ENCODE measurements at regions not wholly inside any gene's neighbourhood (a gene's known extent, or its start where the extent isn't known, plus 50 kb on each side); places are given as distances from the start of the nearest gene placed in this dataset.

- DNase-seq (ENCODE audit: low read depth), result no peak
- no peak for TF ChIP-seq CTCF (IDR thresholded peaks at IDR 0.05; ENCODE audit: insufficient read depth, low read depth, low read length)
These were observed 365.0 kb upstream of the CHD6 start for GRCh38 chr20:41983159-41983558.

GRCh38 chr20:41981746-41982145 is 363.6 kb upstream of the CHD6 start:
- no peak overlapping the region for H3K4me3 ChIP-seq (ENCODE audit: low read depth, low read length)
- no peak for TF ChIP-seq CTCF (IDR thresholded peaks at IDR 0.05; ENCODE audit: insufficient read depth, low read depth, low read length)
- DNase-seq (ENCODE audit: low read depth), result no peak

More at GRCh38 chr20:41983159-41983558, 365.0 kb upstream of the CHD6 start:
- H3K4me3 ChIP-seq (ENCODE audit: low read depth, low read length), result no peak overlapping the region

GRCh38 chr20:41978875-41979274 is 360.7 kb upstream of the CHD6 start:
- no peak for DNase-seq (ENCODE audit: low read depth)
- no peak overlapping the region for H3K4me3 ChIP-seq (ENCODE audit: low read depth, low read length)
- TF ChIP-seq CTCF (IDR thresholded peaks at IDR 0.05; ENCODE audit: insufficient read depth, low read depth, low read length), result no peak

- TF ChIP-seq CTCF (IDR thresholded peaks at IDR 0.05; ENCODE audit: insufficient read depth, low read depth, low read length), result no peak
- H3K4me3 ChIP-seq (ENCODE audit: low read depth, low read length), result no peak overlapping the region
- DNase-seq (ENCODE audit: low read depth), result no peak
These were observed 360.1 kb upstream of the CHD6 start for GRCh38 chr20:41978246-41978790.

GRCh38 chr20:41969656-41970055 is 351.5 kb upstream of the CHD6 start:
- no peak overlapping the region for H3K4me3 ChIP-seq (ENCODE audit: low read depth, low read length)
- TF ChIP-seq CTCF (IDR thresholded peaks at IDR 0.05; ENCODE audit: insufficient read depth, low read depth, low read length), result no peak
- no peak for DNase-seq (ENCODE audit: low read depth)

GRCh38 chr20:41960166-41960565 is 342.0 kb upstream of the CHD6 start:
- TF ChIP-seq CTCF (IDR thresholded peaks at IDR 0.05; ENCODE audit: insufficient read depth, low read depth, low read length), result no peak
- no peak overlapping the region for H3K4me3 ChIP-seq (ENCODE audit: low read depth, low read length)
- DNase-seq (ENCODE audit: low read depth), result no peak

GRCh38 chr20:41958391-41958790 is 340.2 kb upstream of the CHD6 start:
- TF ChIP-seq CTCF (IDR thresholded peaks at IDR 0.05; ENCODE audit: insufficient read depth, low read depth, low read length), result no peak
- no peak for DNase-seq (ENCODE audit: low read depth)
- no peak overlapping the region for H3K4me3 ChIP-seq (ENCODE audit: low read depth, low read length)

Data from fibroblast of villous mesenchyme (primary cell).